Activated T-cell treated with anti-CD3 and anti-CD28 coated beads, Interleukin-2, amount 50 U/mL, for 1 hour (primary cell): ENCODE measurements at regions not wholly inside any gene's neighbourhood (a gene's known extent, or its start where the extent isn't known, plus 50 kb on each side); places are given as distances from the start of the nearest gene placed in this dataset.
"Not testable (repeated sequence)": the region's sequence is repeated elsewhere in the genome, so short reads cannot be mapped to it uniquely, and the experiment has no call there.

ENCODE experiments used
- DNase-seq: peaks from one replicate; pipeline ENCODE4 v3.0.0-alpha.2; 2020

DNA sequence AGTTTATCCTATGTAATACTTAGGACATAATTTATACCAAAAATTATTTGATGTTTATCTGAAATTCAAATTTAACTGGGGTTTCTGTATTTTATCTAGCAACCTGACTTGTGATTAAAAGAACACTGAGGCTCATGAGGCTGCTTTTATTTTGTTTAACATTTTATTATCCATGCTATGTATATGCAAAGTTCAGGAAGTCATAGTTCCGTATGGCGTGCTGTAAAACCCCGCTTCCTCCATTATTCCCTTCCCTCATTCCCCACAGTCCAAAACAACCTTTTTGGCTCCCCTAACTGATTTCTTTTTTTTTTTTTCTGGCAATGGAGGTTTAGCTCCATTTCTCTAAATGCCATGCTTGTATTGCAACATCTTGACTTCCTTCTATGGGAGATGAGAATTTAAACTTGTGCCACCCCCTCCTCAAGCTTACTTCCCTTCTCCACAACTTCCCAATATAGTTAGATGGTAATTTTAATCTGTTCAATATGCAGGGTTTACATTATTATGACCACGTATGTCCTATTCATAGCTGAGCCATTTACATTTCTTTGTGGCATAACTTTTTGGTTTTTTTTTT is 138.0 kb upstream of the DNAH14 start:
- DNase-seq, result no peak

DNA sequence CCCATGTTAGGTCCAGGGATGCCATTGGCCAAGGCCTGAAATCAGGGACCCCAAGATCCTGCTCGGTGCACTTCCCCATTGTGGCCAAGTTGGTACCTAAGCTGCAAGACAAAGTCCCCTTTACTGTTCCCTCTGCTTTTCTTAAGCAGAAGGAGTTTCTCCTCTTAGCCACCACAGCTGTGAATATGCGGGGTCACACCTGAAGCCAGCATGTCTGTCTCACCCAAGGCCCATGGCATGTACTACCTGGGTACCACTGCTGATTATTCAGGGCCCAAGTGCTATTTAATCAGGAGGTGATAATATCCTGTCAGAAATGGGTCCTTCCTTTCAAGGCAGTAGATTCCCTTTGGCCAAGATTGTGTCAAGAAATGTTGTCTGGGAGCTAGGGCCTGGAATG is 133.9 kb upstream of the DNAH14 start:
- no peak for DNase-seq

DNA sequence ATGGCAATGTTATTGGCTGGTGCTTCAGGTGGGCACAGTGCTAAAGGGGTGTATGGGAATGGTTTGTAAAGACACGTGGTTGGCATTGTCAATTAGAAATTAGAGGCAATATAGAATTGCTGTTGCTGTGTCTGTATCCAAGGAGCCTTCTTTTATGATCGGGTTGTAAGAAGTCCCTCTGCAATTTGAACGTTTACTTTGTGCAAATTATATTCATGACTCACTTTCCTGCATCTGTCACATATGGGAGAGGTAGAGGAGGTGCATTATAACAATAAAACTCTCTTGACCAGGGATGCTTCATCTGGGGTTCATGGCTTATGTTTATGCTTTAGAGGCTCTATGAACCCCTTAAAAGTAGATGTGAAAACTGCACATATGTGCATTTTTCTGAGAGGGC is 130.4 kb upstream of the DNAH14 start:
- DNase-seq, result no peak

DNA sequence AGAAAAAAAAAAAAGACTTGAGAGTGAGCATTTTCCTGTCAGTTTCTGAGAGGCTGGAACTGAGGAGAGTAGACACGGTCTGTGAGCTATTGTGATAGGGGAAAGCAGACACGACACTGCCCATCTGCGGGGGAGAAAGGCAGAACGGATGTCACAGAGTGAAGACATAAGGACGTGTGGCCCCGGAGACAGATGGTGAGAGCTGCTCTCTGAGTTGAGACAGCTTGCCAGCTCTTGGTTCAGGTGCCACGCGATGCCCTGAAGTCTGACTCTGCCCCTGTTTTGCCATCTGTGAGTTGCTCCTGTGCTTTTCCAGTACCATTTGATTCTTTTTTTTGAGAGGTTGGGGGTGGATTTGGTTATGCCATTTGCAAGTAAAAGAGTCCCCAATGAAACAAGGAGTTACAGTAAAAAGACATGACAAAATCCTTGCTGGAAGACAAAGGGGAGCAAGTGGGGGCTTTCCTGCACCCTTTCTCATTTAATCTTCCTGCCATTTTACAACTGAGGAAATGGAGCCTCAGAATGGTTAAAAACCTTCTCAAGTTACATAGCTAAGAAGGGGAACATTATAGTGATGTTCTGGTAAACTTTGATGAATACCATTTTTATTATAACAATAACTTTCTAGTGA is 128.9 kb upstream of the DNAH14 start:
- DNase-seq, result no peak

DNA sequence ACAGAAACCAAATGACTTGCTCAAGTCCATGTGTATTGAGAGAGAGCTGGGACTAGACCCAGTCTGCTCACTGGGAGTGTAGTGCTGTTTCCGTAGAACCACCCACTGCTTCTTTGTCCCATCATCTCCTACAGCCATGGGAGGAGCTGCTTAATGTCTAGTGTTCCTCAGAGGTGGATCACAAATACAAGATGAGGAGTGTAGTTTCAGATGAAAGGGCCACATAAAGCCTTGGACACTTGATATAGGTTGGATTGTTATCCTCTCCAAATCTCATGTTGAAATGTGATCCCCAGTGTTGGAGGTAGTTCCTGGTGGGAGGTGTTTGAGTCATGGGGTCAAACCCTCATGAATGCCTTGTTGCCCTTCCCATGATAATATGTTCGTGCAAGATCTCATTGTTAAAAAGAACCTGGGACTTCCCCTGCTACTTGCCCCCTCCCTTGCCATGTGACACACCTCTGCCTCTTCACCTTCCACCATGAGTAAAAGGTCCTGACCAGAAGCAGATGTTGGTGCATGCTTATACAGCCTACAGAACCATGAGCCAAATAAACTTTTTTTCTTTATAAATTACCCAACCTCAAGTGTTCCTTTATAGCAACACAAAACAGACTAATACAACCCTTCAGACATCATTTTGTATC is 127.5 kb upstream of the DNAH14 start:
- DNase-seq, result no peak

DNA sequence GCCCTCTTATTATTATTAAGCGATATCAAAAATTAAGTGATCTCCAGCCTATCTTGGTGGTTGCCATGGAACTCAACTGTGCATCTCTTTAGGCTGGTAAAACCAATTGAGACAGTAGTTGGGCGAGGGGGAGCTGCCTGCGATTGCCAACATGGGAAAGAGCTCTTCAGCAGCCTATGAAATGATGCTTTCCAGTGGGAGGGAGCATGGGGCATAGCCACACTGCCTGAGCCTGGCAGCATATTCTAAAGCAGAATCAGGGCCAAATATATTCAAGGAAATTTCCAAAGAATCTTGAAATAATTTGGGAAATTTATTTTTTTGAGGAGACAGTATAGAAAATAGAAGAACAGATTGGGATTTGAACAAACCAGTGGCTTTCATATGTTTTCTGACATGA is 126.9 kb upstream of the DNAH14 start:
- no peak for DNase-seq

DNA sequence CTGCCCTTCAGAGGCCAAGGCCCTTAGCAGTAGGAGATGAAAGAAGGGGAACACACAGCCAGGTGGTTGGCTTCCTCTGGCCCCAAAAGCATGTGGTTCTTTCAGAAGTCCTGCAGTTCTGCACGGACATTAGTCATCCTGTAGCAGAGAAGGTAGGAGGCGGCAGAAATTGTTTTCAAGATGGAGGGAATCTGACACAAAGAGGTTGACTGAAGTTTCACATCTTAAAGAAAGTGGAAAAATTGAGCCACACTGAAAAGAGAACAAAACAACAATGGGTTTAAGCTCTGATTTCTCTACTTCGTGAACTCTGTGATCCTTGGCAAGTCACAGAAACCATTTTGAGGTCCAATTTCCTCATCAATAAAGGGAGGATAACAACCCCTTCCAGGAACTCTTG is 125.3 kb upstream of the DNAH14 start:
- DNase-seq, result no peak

DNA sequence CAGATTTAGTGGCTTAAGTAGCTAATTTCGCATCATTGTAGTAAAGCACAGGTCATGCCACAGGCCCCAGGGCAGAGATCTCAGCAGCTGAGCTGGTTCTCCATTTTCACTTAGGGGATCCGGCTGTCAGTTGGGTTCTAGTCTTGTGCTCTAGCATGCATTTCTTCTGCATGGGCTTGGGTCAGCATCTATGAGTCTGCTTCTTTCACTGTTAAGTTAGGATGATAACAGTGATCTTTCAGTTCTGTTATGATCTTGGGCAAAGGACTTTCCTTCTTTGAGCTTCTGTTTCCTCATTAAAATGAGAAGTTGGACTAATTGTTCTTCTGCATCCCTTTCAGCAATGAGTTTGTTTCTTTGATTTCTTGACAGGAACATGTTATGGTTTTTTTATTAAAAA is 123.6 kb upstream of the DNAH14 start:
- DNase-seq, result no peak

DNA sequence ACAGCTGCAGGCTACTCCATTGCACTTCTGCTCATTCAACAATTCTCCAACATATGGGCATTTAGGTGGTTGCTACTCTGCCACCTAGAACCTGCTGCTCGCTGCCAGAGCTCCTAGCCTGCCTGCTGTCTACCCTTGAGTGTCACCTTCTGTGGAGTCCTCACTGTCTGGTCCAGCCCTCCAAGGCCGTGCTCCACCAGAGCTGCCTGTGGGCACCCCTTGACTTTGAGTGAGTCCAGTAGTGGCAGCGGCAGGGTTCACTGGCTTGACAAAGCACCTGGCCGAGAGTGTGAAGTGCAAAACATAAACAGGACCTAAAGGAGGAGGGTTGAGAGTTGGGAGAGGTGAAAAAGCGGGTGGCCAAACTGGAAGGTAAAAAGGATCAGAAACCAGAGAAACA is 120.3 kb upstream of the DNAH14 start:
- DNase-seq, result no peak

DNA sequence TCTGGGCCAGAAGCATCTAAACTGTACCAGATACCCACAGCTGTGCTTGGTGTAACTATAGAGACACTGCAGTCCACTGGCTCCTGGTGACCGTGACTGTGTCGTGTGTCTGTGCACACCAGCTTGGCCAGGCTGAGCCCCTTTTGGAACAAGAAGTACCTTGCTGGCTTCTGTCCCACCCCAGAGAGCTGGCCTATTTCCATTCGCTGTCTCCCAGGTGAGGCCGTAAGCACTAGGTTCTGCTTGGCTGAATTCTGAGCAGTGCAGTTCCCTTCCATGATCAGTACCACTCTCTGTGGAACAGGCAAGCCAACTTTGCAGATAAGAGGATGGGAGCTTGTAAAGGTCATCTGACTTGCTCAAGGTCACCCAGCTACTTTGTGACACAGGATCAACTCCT is 119.9 kb upstream of the DNAH14 start:
- no peak for DNase-seq

DNA sequence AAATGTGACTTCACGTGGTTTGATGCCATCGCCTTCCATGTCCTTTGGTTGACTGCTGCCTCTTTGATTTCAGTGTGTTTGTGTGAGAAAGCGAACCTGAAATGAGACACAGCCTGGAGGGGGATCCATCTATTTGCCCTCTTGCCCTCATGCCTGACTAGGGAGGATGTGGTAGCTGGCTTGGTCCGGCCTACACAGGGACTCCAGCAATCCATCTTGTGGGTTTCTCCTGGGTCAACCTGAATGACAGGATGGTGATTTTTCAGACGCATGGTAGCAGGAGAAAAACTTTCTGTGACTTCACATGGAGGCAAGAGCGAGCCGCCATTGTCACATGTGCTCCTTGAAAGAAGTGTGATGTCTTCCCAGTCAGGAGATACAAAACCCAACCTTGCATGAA is 117.9 kb upstream of the DNAH14 start:
- DNase-seq, result no peak

DNA sequence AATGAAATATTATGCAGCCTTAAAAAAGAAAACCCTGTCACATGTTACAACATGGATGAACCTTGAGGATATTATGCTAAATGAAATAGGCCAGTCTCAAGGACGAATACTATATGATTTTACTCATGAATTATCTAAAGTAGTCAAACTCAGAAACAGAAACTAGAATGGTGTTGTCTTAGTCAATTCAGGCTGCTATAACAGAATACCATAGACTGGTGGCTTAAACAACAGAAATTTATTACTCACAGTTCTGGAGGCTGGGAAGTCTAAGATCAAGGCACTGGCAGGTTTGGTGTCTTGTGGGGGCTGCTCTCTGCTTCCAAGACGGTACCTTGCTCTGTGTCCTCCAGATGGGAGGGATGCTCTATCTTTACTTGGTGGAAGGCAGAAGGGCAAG is 113.8 kb upstream of the DNAH14 start:
- no peak for DNase-seq

DNA sequence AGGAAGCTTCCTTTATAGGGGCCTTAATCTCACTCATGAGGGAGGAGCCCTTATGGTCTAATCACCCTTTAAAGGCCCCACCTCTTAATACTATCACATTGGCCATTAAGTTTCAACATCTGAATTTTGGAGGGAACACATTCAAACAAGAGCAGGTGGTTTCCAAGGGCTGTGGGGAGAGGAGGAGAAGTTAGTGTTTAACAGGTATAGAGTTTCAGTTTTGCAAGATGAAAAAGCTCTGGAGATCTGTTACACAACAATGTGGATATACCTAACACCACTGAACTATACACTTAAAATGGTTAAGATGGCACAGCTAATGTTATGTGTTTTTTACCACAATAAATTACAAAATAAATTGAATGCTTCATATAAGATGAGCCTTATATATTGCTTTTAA is 113.4 kb upstream of the DNAH14 start:
- no peak for DNase-seq

DNA sequence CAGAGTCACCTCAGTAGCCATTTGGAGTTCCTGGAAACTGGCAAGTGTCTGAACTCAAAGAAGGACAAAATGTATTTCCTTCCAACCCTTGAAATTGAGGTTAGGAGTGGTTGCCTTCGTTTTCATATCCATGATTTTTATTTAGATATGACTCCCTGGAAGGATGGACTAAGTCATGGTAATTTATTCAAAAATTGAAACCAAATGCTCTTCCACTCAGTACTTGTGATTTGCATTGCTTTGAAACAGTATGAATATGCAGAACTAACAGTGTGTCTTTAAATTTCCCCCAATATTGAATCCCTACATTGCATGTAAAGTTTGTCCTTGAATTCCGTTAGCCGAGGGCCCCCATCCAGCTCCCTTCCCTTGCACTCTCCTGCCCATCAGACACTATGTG is 112.1 kb upstream of the DNAH14 start:
- no peak for DNase-seq

DNA sequence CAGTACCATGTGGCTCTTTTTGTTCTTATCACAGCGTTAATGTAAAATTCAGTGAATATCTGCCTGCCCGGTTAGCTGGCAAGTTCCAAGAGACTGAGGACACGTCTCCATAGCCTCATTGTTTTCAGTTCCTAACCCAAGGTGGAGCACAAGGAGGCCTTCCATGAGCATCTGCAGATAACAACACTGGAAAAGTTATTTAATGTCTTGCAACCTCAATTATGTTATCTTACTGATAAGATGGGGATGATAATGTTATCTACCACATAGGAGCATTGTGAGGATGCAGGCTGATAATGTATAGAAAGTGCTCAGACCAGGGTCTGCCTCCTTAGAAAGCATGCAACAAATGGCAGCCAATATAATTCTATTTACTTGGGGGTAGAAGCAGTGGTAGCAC is 109.6 kb upstream of the DNAH14 start:
- no peak for DNase-seq

DNA sequence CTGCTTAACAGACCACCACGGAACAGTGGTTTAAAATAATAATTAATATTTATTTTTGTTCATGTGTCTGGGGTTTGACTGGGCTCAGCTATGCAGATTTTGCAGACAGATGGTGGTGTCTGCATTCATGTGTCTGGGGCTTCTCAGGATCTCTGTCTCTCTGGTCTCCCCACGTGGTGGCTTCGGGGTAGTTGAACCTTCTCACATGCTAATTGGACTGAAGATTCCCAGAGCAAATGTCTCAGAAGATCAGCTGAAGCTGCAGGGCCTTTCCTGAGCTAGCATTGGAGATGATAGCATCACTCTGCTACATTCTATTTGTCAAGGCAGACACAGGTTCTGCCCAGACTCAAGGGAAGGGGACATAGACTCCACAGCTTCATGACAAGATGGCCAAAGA is 109.1 kb upstream of the DNAH14 start:
- no peak for DNase-seq

DNA sequence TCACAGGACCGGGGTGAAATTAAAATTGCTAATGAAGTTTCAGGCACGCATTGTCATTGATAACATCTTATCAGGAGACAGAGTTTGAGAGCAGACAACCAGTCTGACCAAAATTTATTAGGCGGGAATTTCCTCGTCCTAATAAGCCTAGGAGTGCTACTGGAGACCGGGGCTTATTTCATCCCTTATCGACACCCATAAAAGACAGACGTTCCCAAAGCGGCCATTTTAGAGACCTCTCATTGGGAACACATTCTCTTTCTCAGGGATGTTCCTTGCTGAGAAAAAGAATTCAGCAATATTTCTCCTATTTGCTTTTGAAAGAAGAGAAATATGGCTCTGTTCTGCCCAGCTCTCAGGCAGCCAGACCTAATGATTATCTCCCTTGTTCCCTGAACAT is 107.7 kb upstream of the DNAH14 start:
- DNase-seq, result not testable (repeated sequence)

DNA sequence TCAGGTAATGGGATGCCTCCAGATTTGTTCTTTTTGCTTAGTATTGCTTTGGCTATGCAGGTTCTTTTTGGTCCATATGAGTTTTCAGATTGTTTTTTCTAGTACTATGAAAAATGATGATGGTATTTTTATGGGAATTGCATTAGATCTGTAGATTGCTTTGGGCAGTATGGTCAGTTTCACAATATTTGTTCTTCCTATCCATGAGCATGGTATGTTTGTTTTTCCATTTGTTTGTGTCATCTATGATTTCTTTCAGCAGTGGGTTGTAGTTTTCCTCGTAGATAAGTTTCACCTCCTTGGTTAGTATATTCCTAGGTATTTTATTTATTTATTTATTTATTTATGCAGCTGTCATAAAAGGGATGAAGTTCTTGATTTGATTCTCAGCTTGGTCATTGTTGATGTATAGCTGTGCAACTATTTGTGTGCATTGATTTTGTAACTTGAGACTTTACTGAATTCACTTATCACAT is 103.9 kb upstream of the DNAH14 start:
- DNase-seq, result no peak

DNA sequence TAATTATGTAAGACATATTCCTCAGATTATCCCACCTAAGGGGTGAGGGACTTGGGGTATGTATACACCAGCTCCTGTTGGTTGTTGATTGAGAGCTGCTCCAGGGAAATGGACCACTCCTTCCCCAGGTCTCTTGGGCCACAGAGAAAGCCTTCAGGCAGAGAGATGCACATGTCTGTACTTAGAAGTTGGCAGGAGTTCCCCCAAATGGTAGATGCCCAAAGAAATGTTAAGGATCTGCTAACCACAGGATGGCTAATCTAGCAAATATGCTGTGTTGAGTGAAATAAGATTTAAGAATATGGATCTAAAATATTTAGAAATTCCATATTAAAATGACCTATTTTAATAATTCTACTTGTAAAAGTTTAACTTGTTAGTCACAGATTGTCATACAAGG is 100.8 kb upstream of the DNAH14 start:
- DNase-seq, result no peak

DNA sequence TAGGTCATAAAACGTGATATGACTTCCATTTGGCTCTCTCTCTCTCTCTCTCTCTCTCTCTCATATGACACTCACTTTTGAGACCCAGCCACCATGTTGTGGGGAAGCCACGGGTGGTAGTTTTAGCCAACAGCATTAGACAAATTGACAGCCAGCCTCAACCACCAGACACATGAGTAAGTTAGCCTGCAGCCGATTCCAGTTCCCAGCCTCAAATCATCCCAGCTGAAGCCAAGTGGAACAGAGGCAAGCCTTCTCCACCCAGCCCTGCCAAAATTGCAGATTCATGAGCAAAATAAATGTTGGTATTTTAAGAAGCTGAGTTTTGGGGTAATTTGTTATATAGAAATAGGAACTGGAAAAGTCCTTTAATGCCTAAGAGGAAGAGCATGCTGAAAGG is 98.0 kb upstream of the DNAH14 start:
- DNase-seq, result no peak

DNA sequence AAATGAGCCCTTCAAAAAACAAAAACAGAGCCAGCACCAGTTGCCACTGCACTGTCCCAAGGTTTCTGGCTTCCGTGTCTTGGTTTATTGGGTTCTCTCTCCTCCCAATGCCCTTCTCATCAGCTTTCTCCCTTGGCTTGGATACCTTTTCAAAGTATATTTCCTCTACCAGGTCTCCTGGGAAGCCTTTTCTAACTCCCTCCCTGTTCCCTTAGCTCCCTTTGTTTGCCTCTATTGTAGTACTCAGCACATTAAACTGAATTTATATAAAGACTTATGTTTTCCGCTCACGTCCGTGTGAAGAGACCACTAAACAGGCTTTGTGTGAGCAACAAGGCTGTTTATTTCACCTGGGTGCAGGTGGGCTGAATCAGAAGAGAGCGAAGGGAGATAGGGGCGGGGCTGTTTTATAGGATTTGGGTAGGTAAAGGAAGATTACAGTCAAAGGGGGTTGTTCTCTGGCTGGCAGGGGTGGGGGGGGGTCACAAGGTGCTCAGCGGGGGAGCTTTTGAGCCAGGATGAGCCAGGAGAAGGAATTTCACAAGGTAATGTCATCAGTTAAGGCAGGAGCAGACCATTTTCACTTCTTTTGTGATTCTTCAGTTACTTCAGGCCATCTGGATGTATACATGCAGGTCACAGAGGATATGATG is 89.7 kb upstream of the DNAH14 start:
- not testable (repeated sequence) for DNase-seq

DNA sequence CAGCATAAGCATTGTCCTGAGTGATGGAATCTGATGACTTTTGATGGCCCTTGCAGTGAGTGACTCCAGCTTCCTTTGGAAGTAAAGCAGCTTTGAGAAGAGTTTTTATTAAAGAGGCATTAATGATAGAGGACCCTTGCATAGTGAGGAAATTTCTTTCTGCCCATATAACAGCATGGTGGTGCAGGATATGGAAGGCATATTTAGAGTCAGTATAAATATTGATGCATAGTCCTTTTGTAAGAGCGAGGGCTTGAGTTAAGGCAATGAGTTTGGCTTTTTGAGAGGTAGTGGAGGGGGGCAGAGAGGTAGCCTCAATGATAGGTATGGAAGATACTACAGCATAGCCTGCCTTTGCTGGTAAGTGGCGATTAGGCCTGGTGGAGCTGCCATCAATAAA is 87.7 kb upstream of the DNAH14 start:
- not testable (repeated sequence) for DNase-seq

DNA sequence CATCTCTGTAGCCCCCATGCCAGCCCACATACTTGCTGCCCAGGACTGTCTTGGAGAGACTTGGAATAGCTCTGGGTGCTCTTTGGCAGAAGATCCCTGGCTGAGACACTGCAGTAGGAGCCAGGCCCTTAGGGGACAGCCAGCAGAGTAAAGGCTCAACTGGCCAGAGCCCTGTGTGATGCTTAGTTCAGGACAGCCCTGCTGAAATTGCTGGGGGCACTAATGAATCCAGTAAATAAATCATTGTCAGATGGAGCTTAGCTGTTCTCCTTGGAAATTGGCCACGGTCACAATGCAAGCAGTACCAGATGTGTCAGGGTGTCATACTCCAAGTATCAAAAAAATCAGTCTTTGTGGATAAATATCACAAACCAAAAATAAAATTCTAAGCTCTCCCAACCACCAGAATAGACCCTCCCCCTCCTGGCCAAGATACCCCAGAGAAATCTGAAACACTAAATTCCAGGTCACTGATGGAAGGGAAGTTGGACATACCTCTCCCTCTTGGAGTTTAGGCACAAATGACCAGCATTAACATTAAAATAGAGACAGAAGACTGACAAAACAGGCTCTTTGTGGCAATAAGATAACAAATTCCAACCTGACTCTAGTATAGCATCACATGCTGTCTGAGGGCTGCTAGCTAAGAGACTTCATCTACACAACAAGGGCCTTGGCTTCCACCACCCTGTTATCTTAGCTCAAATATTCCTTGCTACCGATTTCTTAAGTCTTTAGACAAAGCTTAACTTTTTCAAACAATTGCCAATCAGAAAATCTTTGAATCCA is 83.2 kb upstream of the DNAH14 start:
- DNase-seq, result no peak
